ENCODE measurements at regions not wholly inside any gene's neighbourhood (a gene's known extent, or its start where the extent isn't known, plus 50 kb on each side); places are given as distances from the start of the nearest gene placed in this dataset.

GRCh38 chr2:878245-878930 lies 72.3 kb upstream of the SNTG2 start:
- TF ChIP-seq CTCF (conservative IDR thresholded peaks at IDR 0.05) (no peak), EZH2 (IDR thresholded peaks at IDR 0.05; ENCODE audit: low read depth) (no peak)
